ENCODE measurements at regions not wholly inside any gene's neighbourhood (a gene's known extent, or its start where the extent isn't known, plus 50 kb on each side); places are given as distances from the start of the nearest gene placed in this dataset.

- no peak overlapping the region for H3K27ac ChIP-seq (ENCODE audit: insufficient read depth, low read depth, low read length, poor library complexity, severe bottlenecking)
Measured at GRCh38 chr15:52879145-52879544, 89.0 kb upstream of the ONECUT1 start.

DNA sequence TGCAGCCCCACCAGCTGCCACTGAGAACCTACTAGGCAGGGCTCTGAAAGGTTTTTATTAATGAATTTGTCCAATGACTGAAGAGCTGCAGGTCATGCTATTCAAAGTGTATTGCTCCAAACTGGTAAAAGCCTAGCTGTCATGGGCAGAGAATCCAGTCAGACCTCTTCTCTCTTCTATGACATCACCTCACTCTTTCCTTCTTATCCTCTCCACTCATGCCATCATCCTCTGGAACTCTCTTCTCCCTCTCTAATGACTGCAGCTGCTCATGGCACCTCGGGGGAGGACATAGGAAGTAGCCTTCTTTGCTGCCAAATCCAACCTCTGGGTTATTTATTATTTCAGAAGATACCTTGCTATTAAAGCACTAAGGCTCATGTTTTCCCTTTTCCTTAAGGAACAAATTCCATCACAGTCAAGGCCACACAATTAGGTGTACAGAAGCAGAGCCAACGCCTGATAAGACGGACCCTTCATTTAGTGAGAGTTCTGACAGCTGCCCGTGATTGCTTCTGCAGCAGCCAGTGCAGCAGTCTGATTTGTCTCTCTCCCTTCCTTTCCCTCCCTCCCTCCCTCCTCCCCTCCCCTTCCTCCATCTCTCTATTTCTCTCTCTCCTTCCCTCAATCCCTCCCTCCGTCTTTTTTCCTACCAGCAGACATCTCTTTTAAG, 87.0 kb upstream of the ONECUT1 start:
- Histone ChIP-seq H3K4me1 (ENCODE audit: control insufficient read depth, insufficient read depth, low read length) (peaks cover 9% of the 10 kb centered on the region), H3K27me3 (ENCODE audit: control insufficient read depth, insufficient read depth, low read length, poor library complexity, severe bottlenecking) (no peaks in the 10 kb centered on the region), H3K9me3 (ENCODE audit: control insufficient read depth, low read length) (no peaks in the 10 kb centered on the region), H3K4me3 (ENCODE audit: insufficient read depth, low read depth, low read length) (no peak overlapping the region), H3K36me3 (ENCODE audit: control insufficient read depth, insufficient read depth, low read length) (no peaks in the 10 kb centered on the region), H3K27ac (ENCODE audit: insufficient read depth, low read depth, low read length, poor library complexity, severe bottlenecking) (no peak overlapping the region)
- WGBS, 2 experiments = 85% methylated on average over 4 of the region's 5 CpGs

More at GRCh38 chr15:52879145-52879544, 89.0 kb upstream of the ONECUT1 start:
- H3K9me3 ChIP-seq (ENCODE audit: control insufficient read depth, low read length) = no peaks in the 10 kb centered on the region
- peaks cover 9% of the 10 kb centered on the region for H3K4me1 ChIP-seq (ENCODE audit: control insufficient read depth, insufficient read depth, low read length)
- H3K4me3 ChIP-seq (ENCODE audit: insufficient read depth, low read depth, low read length) = no peak overlapping the region
- no peaks in the 10 kb centered on the region for H3K27me3 ChIP-seq (ENCODE audit: control insufficient read depth, insufficient read depth, low read length, poor library complexity, severe bottlenecking)
- 76 to 78% methylated on average over 4 of the region's 4 CpGs for WGBS, 2 experiments
- no peaks in the 10 kb centered on the region for H3K36me3 ChIP-seq (ENCODE audit: control insufficient read depth, insufficient read depth, low read length)

GRCh38 chr15:52872036-52872818, 82.1 kb upstream of the ONECUT1 start:
- Histone ChIP-seq H3K9me3 (ENCODE audit: control insufficient read depth, low read length) (no peaks in the 10 kb centered on the region), H3K27me3 (ENCODE audit: control insufficient read depth, insufficient read depth, low read length, poor library complexity, severe bottlenecking) (no peaks in the 10 kb centered on the region), H3K4me1 (ENCODE audit: control insufficient read depth, insufficient read depth, low read length) (no peaks in the 10 kb centered on the region), H3K4me3 (ENCODE audit: insufficient read depth, low read depth, low read length) (no peak overlapping the region), H3K27ac (ENCODE audit: insufficient read depth, low read depth, low read length, poor library complexity, severe bottlenecking) (no peak overlapping the region), H3K36me3 (ENCODE audit: control insufficient read depth, insufficient read depth, low read length) (no peaks in the 10 kb centered on the region)
- WGBS, 2 experiments = 93% methylated on average over 7 to 8 of the region's 8 CpGs

- Histone ChIP-seq H3K27me3 (ENCODE audit: control insufficient read depth, insufficient read depth, low read length, poor library complexity, severe bottlenecking) (no peaks in the 10 kb centered on the region), H3K4me3 (ENCODE audit: insufficient read depth, low read depth, low read length) (no peak overlapping the region), H3K9me3 (ENCODE audit: control insufficient read depth, low read length) (no peaks in the 10 kb centered on the region), H3K4me1 (ENCODE audit: control insufficient read depth, insufficient read depth, low read length) (no peaks in the 10 kb centered on the region), H3K27ac (ENCODE audit: insufficient read depth, low read depth, low read length, poor library complexity, severe bottlenecking) (no peak overlapping the region), H3K36me3 (ENCODE audit: control insufficient read depth, insufficient read depth, low read length) (no peaks in the 10 kb centered on the region)
- WGBS, 2 experiments = 94% methylated on average over 3 of the region's 3 CpGs
Measured at GRCh38 chr15:52870015-52870414, 79.9 kb upstream of the ONECUT1 start.

GRCh38 chr15:52866698-52867097, 76.6 kb upstream of the ONECUT1 start:
- 89% methylated on average over 5 of the region's 5 CpGs for WGBS, 2 experiments
- Histone ChIP-seq H3K27ac (ENCODE audit: insufficient read depth, low read depth, low read length, poor library complexity, severe bottlenecking) (no peak overlapping the region), H3K4me3 (ENCODE audit: insufficient read depth, low read depth, low read length) (no peak overlapping the region), H3K9me3 (ENCODE audit: control insufficient read depth, low read length) (no peaks in the 10 kb centered on the region), H3K36me3 (ENCODE audit: control insufficient read depth, insufficient read depth, low read length) (no peaks in the 10 kb centered on the region), H3K4me1 (ENCODE audit: control insufficient read depth, insufficient read depth, low read length) (no peaks in the 10 kb centered on the region), H3K27me3 (ENCODE audit: control insufficient read depth, insufficient read depth, low read length, poor library complexity, severe bottlenecking) (no peaks in the 10 kb centered on the region)

- Histone ChIP-seq H3K27ac (ENCODE audit: insufficient read depth, low read depth, low read length, poor library complexity, severe bottlenecking) (no peak overlapping the region), H3K27me3 (ENCODE audit: control insufficient read depth, insufficient read depth, low read length, poor library complexity, severe bottlenecking) (no peaks in the 10 kb centered on the region), H3K4me3 (ENCODE audit: insufficient read depth, low read depth, low read length) (no peak overlapping the region), H3K9me3 (ENCODE audit: control insufficient read depth, low read length) (no peaks in the 10 kb centered on the region), H3K4me1 (ENCODE audit: control insufficient read depth, insufficient read depth, low read length) (peaks cover 13% of the 10 kb centered on the region), H3K36me3 (ENCODE audit: control insufficient read depth, insufficient read depth, low read length) (no peaks in the 10 kb centered on the region)
- WGBS, 2 experiments = 88 to 89% methylated on average over 7 of the region's 7 CpGs
Measured at GRCh38 chr15:52862677-52863076, 72.5 kb upstream of the ONECUT1 start.

GRCh38 chr15:52858782-52859176, 68.6 kb upstream of the ONECUT1 start:
- no peaks in the 10 kb centered on the region for H3K36me3 ChIP-seq (ENCODE audit: control insufficient read depth, insufficient read depth, low read length)
- H3K9me3 ChIP-seq (ENCODE audit: control insufficient read depth, low read length) = no peaks in the 10 kb centered on the region
- 83 to 84% methylated on average over 9 of the region's 9 CpGs for WGBS, 2 experiments

GRCh38 chr15:52857937-52858781, 68.0 kb upstream of the ONECUT1 start:
- H3K9me3 ChIP-seq (ENCODE audit: control insufficient read depth, low read length) = no peaks in the 10 kb centered on the region
- H3K27ac ChIP-seq (ENCODE audit: insufficient read depth, low read depth, low read length, poor library complexity, severe bottlenecking) = no peak overlapping the region
- peaks cover 24% of the 10 kb centered on the region for H3K4me1 ChIP-seq (ENCODE audit: control insufficient read depth, insufficient read depth, low read length)
- no peaks in the 10 kb centered on the region for H3K36me3 ChIP-seq (ENCODE audit: control insufficient read depth, insufficient read depth, low read length)
- H3K27me3 ChIP-seq (ENCODE audit: control insufficient read depth, insufficient read depth, low read length, poor library complexity, severe bottlenecking) = no peaks in the 10 kb centered on the region
- 31 to 42% methylated on average over 12 to 14 of the region's 14 CpGs for WGBS, 2 experiments
- no peak overlapping the region for H3K4me3 ChIP-seq (ENCODE audit: insufficient read depth, low read depth, low read length)

More at GRCh38 chr15:52858782-52859176, 68.6 kb upstream of the ONECUT1 start:
- no peak overlapping the region for H3K27ac ChIP-seq (ENCODE audit: insufficient read depth, low read depth, low read length, poor library complexity, severe bottlenecking)
- H3K4me1 ChIP-seq (ENCODE audit: control insufficient read depth, insufficient read depth, low read length) = peaks cover 24% of the 10 kb centered on the region
- no peaks in the 10 kb centered on the region for H3K27me3 ChIP-seq (ENCODE audit: control insufficient read depth, insufficient read depth, low read length, poor library complexity, severe bottlenecking)
- H3K4me3 ChIP-seq (ENCODE audit: insufficient read depth, low read depth, low read length) = no peak overlapping the region

- no peak overlapping the region for H3K27ac ChIP-seq (ENCODE audit: insufficient read depth, low read depth, low read length, poor library complexity, severe bottlenecking)
Measured at GRCh38 chr15:52857471-52857870, 67.3 kb upstream of the ONECUT1 start.

GRCh38 chr15:52856286-52856685, 66.2 kb upstream of the ONECUT1 start:
- no peaks in the 10 kb centered on the region for H3K36me3 ChIP-seq (ENCODE audit: control insufficient read depth, insufficient read depth, low read length)
- WGBS, 2 experiments = 91 to 95% methylated on average over 1 of the region's 1 CpG

More at GRCh38 chr15:52857471-52857870, 67.3 kb upstream of the ONECUT1 start:
- Histone ChIP-seq H3K9me3 (ENCODE audit: control insufficient read depth, low read length) (no peaks in the 10 kb centered on the region), H3K4me3 (ENCODE audit: insufficient read depth, low read depth, low read length) (no peak overlapping the region), H3K27me3 (ENCODE audit: control insufficient read depth, insufficient read depth, low read length, poor library complexity, severe bottlenecking) (no peaks in the 10 kb centered on the region), H3K36me3 (ENCODE audit: control insufficient read depth, insufficient read depth, low read length) (no peaks in the 10 kb centered on the region), H3K4me1 (ENCODE audit: control insufficient read depth, insufficient read depth, low read length) (peaks cover 24% of the 10 kb centered on the region)
- WGBS, 2 experiments = 31 to 53% methylated on average over 6 to 7 of the region's 7 CpGs

More at GRCh38 chr15:52856286-52856685, 66.2 kb upstream of the ONECUT1 start:
- Histone ChIP-seq H3K9me3 (ENCODE audit: control insufficient read depth, low read length) (no peaks in the 10 kb centered on the region), H3K27me3 (ENCODE audit: control insufficient read depth, insufficient read depth, low read length, poor library complexity, severe bottlenecking) (no peaks in the 10 kb centered on the region), H3K4me3 (ENCODE audit: insufficient read depth, low read depth, low read length) (no peak overlapping the region), H3K4me1 (ENCODE audit: control insufficient read depth, insufficient read depth, low read length) (peaks cover 24% of the 10 kb centered on the region), H3K27ac (ENCODE audit: insufficient read depth, low read depth, low read length, poor library complexity, severe bottlenecking) (no peak overlapping the region)

Measured in ectodermal cell (in vitro differentiated cells).